HepG2 (cell line): ENCODE measurements at regions not wholly inside any gene's neighbourhood (a gene's known extent, or its start where the extent isn't known, plus 50 kb on each side); places are given as distances from the start of the nearest gene placed in this dataset.

Experiments used
- GZF1 ChIP-seq: sonication (generic); formaldehyde crosslinking; IDR thresholded peaks from 2 replicates; pipeline ENCODE4 v1.5.1; 2020; ENCODE audit warnings: mild to moderate bottlenecking, missing genetic modification reagents
- HNF4A ChIP-seq: sonication (generic); formaldehyde crosslinking; IDR thresholded peaks from 2 replicates; pipeline ENCODE4 v1.4.0; 2020; ENCODE audit warnings: missing genetic modification reagents
- KDM3A ChIP-seq: IDR thresholded peaks from 2 replicates; pipeline ENCODE4 v1.6.1; 2018; ENCODE audit warnings: low read depth, missing compliant biosample characterization
- NR1H2 ChIP-seq: sonication (generic); formaldehyde crosslinking; IDR thresholded peaks from 2 replicates; pipeline ENCODE4 v1.8.1; 2022; ENCODE audit warnings: low read depth, missing genetic modification reagents, borderline replicate concordance
- SMAD3 ChIP-seq: sonication (generic); formaldehyde crosslinking; IDR thresholded peaks from 2 replicates; pipeline ENCODE4 v1.4.0; 2020; ENCODE audit warnings: missing genetic modification reagents
- TAF1 ChIP-seq: sonication (generic); formaldehyde crosslinking; IDR thresholded peaks from 2 replicates; pipeline ENCODE4 v1.4.0; 2020; ENCODE audit warnings: missing genetic modification reagents
- WIZ ChIP-seq: sonication (generic); formaldehyde crosslinking; IDR thresholded peaks from 2 replicates; pipeline ENCODE4 v1.5.1; 2020; ENCODE audit warnings: mild to moderate bottlenecking, missing genetic modification reagents
- ZBTB7B ChIP-seq: sonication (generic); formaldehyde crosslinking; IDR thresholded peaks from 2 replicates; pipeline ENCODE4 v1.4.0; 2020; ENCODE audit warnings: missing genetic modification reagents
- ZMYM2 ChIP-seq: sonication (generic); formaldehyde crosslinking; IDR thresholded peaks from 2 replicates; pipeline ENCODE4 v1.8.0; 2022; ENCODE audit warnings: mild to moderate bottlenecking, missing genetic modification reagents
- ZNF3 ChIP-seq: IDR thresholded peaks from 2 replicates; pipeline ENCODE4 v1.7.0; 2017; ENCODE audit warnings: inconsistent platforms
- ZNF484 ChIP-seq: sonication (generic); formaldehyde crosslinking; IDR thresholded peaks from 2 replicates; pipeline ENCODE4 v1.5.1; 2020; ENCODE audit warnings: mild to moderate bottlenecking, low read depth, missing genetic modification reagents, borderline replicate concordance
- TF ChIP-seq, protein P1 (sequence below): sonication (generic); formaldehyde crosslinking; IDR thresholded peaks from 2 replicates; pipeline ENCODE4 v1.5.0; 2020; ENCODE audit warnings: missing genetic modification reagents
- TF ChIP-seq, protein P2 (sequence below): sonication (generic); formaldehyde crosslinking; IDR thresholded peaks from 2 replicates; pipeline ENCODE4 v1.4.0; 2020; ENCODE audit warnings: missing genetic modification reagents, mild to moderate bottlenecking, borderline replicate concordance
- TF ChIP-seq, protein P3 (sequence below): sonication (generic); formaldehyde crosslinking; IDR thresholded peaks from 2 replicates; pipeline ENCODE4 v1.4.0; 2020; ENCODE audit warnings: mild to moderate bottlenecking, missing genetic modification reagents
- TF ChIP-seq, protein P4 (sequence below): sonication (generic); formaldehyde crosslinking; IDR thresholded peaks from 2 replicates; pipeline ENCODE4 v1.9.0; 2022; ENCODE audit warnings: low read depth, missing genetic modification reagents
- TF ChIP-seq, protein P5 (sequence below): sonication (generic); formaldehyde crosslinking; IDR thresholded peaks from 2 replicates; pipeline ENCODE4 v1.4.0; 2020; ENCODE audit warnings: missing genetic modification reagents
- TF ChIP-seq, protein P6 (sequence below): sonication (generic); formaldehyde crosslinking; IDR thresholded peaks from 2 replicates; pipeline ENCODE4 v1.8.1; 2023; ENCODE audit warnings: mild to moderate bottlenecking, missing genetic modification reagents
- TF ChIP-seq, protein P7 (sequence below): sonication (generic); formaldehyde crosslinking; IDR thresholded peaks from 2 replicates; pipeline ENCODE4 v1.5.0; 2020; ENCODE audit warnings: mild to moderate bottlenecking, missing genetic modification reagents

DNA sequence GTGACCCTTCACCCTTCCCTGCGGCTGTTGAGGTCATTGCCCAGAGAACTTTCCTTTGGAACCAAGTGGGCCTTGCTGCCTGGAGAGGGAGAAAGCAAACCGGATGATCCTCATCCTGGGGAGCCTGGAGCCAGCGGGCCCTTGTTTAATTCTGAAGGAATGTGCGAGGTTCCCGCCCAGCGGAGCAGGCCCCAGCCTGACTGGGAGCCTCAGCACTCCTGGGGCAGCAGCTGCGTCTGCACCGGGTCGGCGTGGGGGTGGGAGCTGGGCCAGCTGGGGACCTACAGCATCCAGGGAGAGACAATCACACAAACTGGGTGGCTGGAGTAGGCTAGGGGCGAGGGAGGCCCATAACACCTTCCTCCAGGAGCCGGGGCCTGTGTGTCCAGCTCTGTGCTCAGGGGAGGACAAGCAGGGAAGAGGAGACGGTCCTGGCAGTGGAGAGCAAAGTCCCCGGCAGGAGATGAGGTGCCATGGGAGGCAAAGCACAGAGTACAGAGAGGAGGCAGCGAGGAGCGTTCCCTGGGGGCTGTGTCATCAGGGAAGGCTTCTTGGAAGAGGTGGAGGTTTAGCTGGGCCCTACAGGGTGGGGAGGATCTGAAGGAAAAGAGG is 61.9 kb upstream of the HAAO start (continued):
- TF ChIP-seq, protein P1, sequence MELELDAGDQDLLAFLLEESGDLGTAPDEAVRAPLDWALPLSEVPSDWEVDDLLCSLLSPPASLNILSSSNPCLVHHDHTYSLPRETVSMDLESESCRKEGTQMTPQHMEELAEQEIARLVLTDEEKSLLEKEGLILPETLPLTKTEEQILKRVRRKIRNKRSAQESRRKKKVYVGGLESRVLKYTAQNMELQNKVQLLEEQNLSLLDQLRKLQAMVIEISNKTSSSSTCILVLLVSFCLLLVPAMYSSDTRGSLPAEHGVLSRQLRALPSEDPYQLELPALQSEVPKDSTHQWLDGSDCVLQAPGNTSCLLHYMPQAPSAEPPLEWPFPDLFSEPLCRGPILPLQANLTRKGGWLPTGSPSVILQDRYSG: no peak
- TF ChIP-seq ZNF3 (CRISPR knock-in tag): no peak
- no peak for TF ChIP-seq GZF1 (CRISPR knock-in tag)
- TF ChIP-seq TAF1: peak; percentile 43; the same call in 1 of the 2 replicates
- TF ChIP-seq WIZ (CRISPR knock-in tag): peak; percentile 69
- peak; percentile 73; the same call in 1 of the 2 replicates for TF ChIP-seq ZMYM2 (CRISPR knock-in tag)
- no peak for TF ChIP-seq NR1H2 (CRISPR knock-in tag)
- peak; percentile 74 for TF ChIP-seq HNF4A (CRISPR knock-in tag)
- no peak for TF ChIP-seq ZNF484
- TF ChIP-seq, protein P2, sequence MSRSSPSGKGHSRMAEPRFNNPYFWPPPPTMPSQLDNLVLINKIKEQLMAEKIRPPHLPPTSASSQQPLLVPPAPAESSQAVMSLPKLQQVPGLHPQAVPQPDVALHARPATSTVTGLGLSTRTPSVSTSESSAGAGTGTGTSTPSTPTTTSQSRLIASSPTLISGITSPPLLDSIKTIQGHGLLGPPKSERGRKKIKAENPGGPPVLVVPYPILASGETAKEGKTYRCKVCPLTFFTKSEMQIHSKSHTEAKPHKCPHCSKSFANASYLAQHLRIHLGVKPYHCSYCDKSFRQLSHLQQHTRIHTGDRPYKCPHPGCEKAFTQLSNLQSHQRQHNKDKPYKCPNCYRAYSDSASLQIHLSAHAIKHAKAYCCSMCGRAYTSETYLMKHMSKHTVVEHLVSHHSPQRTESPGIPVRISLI: 0 out of 2 replicates have a peak, but pooled peaks have one; percentile 9
- peak; percentile 69; the same call in 1 of the 2 replicates for TF ChIP-seq ZBTB7B
- TF ChIP-seq, protein P3, sequence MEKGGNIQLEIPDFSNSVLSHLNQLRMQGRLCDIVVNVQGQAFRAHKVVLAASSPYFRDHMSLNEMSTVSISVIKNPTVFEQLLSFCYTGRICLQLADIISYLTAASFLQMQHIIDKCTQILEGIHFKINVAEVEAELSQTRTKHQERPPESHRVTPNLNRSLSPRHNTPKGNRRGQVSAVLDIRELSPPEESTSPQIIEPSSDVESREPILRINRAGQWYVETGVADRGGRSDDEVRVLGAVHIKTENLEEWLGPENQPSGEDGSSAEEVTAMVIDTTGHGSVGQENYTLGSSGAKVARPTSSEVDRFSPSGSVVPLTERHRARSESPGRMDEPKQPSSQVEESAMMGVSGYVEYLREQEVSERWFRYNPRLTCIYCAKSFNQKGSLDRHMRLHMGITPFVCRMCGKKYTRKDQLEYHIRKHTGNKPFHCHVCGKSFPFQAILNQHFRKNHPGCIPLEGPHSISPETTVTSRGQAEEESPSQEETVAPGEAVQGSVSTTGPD: peak; percentile 48; the same call in 1 of the 2 replicates
- TF ChIP-seq SMAD3 (CRISPR knock-in tag): no peak
- peak; percentile 46; the same call in 1 of the 2 replicates for TF ChIP-seq KDM3A
- TF ChIP-seq, protein P4, sequence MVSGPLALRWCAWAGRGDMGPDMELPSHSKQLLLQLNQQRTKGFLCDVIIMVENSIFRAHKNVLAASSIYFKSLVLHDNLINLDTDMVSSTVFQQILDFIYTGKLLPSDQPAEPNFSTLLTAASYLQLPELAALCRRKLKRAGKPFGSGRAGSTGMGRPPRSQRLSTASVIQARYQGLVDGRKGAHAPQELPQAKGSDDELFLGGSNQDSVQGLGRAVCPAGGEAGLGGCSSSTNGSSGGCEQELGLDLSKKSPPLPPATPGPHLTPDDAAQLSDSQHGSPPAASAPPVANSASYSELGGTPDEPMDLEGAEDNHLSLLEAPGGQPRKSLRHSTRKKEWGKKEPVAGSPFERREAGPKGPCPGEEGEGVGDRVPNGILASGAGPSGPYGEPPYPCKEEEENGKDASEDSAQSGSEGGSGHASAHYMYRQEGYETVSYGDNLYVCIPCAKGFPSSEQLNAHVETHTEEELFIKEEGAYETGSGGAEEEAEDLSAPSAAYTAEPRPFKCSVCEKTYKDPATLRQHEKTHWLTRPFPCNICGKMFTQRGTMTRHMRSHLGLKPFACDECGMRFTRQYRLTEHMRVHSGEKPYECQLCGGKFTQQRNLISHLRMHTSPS (CRISPR knock-in tag): peak; percentile 67; the same call in 1 of the 2 replicates
- TF ChIP-seq, protein P5, sequence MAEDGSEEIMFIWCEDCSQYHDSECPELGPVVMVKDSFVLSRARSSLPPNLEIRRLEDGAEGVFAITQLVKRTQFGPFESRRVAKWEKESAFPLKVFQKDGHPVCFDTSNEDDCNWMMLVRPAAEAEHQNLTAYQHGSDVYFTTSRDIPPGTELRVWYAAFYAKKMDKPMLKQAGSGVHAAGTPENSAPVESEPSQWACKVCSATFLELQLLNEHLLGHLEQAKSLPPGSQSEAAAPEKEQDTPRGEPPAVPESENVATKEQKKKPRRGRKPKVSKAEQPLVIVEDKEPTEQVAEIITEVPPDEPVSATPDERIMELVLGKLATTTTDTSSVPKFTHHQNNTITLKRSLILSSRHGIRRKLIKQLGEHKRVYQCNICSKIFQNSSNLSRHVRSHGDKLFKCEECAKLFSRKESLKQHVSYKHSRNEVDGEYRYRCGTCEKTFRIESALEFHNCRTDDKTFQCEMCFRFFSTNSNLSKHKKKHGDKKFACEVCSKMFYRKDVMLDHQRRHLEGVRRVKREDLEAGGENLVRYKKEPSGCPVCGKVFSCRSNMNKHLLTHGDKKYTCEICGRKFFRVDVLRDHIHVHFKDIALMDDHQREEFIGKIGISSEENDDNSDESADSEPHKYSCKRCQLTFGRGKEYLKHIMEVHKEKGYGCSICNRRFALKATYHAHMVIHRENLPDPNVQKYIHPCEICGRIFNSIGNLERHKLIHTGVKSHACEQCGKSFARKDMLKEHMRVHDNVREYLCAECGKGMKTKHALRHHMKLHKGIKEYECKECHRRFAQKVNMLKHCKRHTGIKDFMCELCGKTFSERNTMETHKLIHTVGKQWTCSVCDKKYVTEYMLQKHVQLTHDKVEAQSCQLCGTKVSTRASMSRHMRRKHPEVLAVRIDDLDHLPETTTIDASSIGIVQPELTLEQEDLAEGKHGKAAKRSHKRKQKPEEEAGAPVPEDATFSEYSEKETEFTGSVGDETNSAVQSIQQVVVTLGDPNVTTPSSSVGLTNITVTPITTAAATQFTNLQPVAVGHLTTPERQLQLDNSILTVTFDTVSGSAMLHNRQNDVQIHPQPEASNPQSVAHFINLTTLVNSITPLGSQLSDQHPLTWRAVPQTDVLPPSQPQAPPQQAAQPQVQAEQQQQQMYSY (CRISPR knock-in tag): peak; percentile 40; the same call in 1 of the 2 replicates
- TF ChIP-seq, protein P6, sequence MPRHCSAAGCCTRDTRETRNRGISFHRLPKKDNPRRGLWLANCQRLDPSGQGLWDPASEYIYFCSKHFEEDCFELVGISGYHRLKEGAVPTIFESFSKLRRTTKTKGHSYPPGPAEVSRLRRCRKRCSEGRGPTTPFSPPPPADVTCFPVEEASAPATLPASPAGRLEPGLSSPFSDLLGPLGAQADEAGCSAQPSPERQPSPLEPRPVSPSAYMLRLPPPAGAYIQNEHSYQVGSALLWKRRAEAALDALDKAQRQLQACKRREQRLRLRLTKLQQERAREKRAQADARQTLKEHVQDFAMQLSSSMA (CRISPR knock-in tag): 0 out of 2 replicates have a peak, but pooled peaks have one; percentile 18
- TF ChIP-seq, protein P7, sequence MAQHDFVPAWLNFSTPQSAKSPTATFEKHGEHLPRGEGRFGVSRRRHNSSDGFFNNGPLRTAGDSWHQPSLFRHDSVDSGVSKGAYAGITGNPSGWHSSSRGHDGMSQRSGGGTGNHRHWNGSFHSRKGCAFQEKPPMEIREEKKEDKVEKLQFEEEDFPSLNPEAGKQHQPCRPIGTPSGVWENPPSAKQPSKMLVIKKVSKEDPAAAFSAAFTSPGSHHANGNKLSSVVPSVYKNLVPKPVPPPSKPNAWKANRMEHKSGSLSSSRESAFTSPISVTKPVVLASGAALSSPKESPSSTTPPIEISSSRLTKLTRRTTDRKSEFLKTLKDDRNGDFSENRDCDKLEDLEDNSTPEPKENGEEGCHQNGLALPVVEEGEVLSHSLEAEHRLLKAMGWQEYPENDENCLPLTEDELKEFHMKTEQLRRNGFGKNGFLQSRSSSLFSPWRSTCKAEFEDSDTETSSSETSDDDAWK (CRISPR knock-in tag): no peak
